Right lobe of liver (tissue), 4 donors: ENCODE measurements at regions not wholly inside any gene's neighbourhood (a gene's known extent, or its start where the extent isn't known, plus 50 kb on each side); places are given as distances from the start of the nearest gene placed in this dataset.

Experiments
- POLR2A ChIP-seq: fragments of 450-650 bp; IDR thresholded peaks from one replicate; pipeline ENCODE4 v1.6.1; 2017; ENCODE audit warnings: antibody characterized with exemption, mild to moderate bottlenecking
- TF ChIP-seq, protein P1 (sequence below), 4 donors: fragments of 200-600 bp in 3 of 4; fragments of 450-650 bp in 1 of 4; IDR thresholded peaks; one replicate each; pipeline versions ENCODE4 v1.5.1 to v1.8.0; 2016 to 2022; ENCODE audit warnings: antibody characterized with exemption in 4 of 4, mild to moderate bottlenecking in 2 of 4
- donor health status: DM: no; HTN: no; CAD: no.
- donor health status: DM: no; HTN: no; CAD: no.
- donor health status: DM: no; HTN: yes; CAD: no.

- TF ChIP-seq, protein P1, sequence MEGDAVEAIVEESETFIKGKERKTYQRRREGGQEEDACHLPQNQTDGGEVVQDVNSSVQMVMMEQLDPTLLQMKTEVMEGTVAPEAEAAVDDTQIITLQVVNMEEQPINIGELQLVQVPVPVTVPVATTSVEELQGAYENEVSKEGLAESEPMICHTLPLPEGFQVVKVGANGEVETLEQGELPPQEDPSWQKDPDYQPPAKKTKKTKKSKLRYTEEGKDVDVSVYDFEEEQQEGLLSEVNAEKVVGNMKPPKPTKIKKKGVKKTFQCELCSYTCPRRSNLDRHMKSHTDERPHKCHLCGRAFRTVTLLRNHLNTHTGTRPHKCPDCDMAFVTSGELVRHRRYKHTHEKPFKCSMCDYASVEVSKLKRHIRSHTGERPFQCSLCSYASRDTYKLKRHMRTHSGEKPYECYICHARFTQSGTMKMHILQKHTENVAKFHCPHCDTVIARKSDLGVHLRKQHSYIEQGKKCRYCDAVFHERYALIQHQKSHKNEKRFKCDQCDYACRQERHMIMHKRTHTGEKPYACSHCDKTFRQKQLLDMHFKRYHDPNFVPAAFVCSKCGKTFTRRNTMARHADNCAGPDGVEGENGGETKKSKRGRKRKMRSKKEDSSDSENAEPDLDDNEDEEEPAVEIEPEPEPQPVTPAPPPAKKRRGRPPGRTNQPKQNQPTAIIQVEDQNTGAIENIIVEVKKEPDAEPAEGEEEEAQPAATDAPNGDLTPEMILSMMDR (IDR thresholded peaks at IDR 0.05) = no peak
- no peak for TF ChIP-seq POLR2A
These were observed 201.5 kb downstream of the LMO4 start for GRCh38 chr1:87530042-87530807.
